ENCODE measurements at regions not wholly inside any gene's neighbourhood (a gene's known extent, or its start where the extent isn't known, plus 50 kb on each side); places are given as distances from the start of the nearest gene placed in this dataset.
A peak's percentile ranks its signal among the peaks of the same experiment; 100 is the strongest.

DNA sequence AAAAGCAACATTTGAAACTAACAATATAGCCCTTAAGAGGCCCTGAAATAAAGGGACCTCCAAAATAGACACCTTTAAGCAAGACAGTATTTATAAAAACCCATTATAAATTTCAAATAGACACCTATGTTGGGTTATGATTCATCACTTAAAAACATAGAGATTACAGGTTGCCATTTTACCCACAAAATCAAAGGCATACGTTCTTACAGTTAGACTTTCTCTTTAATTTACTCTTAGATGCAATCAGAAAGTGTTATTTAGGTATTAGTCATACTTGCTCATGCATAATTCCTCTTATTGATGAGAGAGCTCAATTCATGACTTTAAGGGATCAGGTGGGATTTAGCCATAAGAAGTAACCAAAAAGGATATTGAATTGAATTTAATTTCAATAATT is 51.5 kb upstream of the TMEM200A start:
- DNase-seq, result peak; percentile 15

- DNase-seq, result no peak
Observed at GRCh38 chr6:130313206-130313605, 52.6 kb upstream of the TMEM200A start.

DNA sequence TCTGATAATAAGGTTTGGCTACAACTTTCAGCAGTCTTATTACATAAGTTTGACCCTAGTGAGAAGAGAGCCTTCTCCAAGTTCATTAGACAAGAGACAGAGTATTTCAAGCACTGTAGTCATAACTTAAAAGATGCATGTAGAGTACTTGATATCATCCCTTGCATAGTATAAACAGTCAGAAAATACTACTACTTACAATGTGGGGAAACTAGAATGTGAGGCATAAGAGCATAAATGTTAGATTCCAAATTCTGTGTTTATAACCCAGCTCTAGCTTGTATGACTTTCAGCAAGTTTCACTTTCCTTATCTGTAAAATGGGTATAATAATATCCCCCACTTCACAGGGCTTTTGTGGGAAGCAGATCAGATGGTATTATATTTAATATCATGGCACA is 56.8 kb upstream of the TMEM200A start:
- no peak for DNase-seq

- peak; percentile 28 for DNase-seq
Observed at GRCh38 chr6:130307752-130308361, 58.0 kb upstream of the TMEM200A start.

DNA sequence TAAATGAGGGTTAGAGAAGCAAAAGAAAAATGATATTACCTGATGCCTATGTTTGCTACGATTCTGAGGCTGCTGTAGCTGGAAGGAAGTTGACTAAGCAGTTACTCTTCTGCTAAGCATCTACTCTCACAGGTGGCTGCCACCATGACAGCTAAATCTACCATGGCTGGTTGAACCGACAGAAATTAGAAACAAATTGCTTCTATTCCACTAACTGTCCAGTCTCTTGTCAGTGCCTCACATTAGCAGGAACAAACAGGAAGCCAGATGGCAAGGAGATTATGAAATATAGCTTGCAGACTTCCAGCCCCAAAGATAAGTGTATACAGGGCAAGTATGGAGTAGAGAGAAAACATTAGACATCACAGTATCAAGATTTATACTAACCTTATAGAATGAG is 59.4 kb upstream of the TMEM200A start:
- no peak for DNase-seq

GRCh38 chr6:130303431-130303830 is 62.4 kb upstream of the TMEM200A start:
- DNase-seq, result no peak

GRCh38 chr6:130298258-130298657 is 67.6 kb upstream of the TMEM200A start:
- DNase-seq, result no peak

DNA sequence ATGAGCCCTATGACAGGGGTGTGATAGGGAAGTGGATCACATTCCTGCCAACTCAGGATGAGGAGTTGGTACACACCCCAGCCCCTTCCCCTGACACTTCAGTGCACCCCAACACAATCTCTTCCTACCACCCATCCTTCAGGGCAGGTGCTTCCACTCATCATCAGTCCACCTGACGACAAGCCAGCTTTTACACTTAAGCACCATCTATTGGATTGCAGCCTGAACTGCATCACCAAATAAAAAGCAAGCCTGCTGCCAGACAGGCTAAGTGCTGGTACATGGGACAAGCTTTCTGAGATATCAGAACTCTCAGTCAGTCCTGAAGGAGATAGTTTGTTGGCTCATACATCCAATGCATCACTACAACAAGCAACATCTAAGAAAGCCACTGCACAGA is 69.0 kb upstream of the TMEM200A start:
- no peak for DNase-seq

GRCh38 chr6:130293800-130294199 is 71.0 kb upstream of the SAMD3 start:
- DNase-seq, result peak; percentile 51

DNA sequence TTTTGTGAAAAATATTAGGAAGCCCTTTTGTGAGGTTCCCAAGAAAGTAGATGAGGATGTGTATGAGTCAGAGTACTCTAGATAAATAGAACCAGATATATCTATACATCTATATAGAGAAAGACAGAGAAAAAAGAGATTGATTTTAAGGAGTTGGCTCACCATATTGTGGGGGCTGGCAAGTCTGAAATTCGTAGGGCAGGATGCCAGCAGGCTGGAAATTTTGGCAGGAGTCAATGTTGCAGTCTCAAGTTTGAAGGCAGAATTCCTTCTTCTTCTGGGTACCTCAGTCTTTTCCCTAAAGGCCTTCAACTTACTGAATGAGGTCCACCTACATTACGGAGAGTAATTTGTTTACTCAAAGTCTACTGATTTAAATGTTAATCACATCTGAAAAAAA is 65.3 kb upstream of the SAMD3 start:
- DNase-seq, result no peak

DNA sequence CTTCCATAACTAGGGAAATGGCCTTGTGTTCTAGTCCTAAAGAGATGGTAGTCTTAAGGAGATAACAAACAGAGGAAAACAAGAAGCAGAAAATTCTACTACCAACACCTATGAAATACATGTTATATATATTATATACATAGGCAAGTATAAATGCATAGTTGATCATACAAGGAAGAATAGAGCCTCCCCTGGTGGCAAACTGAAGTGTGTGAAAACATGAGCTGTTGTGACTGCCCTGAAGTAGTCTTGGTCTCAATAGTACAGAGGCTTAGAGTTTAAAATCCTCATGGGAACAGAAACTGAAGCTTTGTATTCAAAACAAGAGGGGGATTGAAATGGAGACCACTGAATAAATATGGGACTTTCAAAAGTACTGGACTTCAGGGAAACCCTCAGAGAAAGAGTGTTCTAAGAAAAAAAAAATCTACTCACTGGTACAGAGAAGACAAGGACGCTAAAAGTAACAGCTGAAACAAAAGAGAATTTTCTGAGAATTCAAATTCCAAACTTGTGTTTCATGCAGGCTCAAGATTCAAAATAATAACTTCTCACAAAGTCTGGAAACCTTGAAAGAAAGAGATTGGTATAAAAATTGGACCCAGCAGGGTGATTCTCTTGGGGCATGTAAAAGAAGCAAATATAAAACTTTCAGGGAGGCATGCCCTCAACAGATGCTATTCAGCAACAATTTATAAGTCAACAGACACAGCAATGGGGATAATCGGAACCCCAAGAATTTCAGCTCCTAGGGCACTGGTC is 59.7 kb upstream of the SAMD3 start:
- DNase-seq, result peak; percentile 41

DNA sequence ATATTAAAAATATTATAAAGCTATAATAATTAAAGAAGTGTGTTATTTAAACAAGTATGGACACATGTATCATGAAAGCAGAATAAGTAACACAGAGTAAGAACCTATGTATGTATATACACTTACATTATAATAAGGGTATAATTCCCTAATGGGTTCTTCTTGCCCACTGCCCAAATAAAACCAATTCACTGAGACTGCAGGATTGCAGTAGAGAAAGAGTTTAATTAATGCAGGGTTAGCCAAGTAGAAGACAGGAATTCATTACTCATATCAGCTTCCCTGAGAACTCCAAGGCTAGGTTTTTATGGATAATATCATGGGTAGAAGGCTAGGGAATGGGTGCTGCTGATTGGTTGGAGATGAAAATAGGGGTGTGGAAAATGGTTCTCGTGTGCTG is 53.8 kb upstream of the SAMD3 start:
- no peak for DNase-seq

GRCh38 chr6:130274007-130274406 is 51.3 kb upstream of the SAMD3 start:
- DNase-seq, result no peak
